ENCODE measurements at regions not wholly inside any gene's neighbourhood (a gene's known extent, or its start where the extent isn't known, plus 50 kb on each side); places are given as distances from the start of the nearest gene placed in this dataset.

DNA sequence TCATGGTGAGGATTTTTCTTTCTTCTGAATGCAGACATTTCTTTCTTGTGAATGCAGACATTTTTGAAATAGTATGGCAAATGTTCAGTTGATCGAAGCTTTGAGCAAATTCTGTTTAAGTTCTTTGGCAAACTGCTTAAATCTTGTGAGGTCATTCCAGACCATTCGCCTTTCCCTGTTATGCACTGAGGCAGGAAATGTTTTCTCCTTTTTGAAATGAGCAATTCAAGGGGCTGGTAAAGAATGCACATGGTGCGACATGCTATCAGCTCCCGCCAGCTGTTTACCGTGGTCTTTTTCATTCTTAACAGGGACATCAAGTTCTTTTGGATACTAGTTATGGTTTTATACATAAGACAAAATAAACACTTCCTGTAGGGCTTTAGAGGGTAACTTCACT, 112.0 kb upstream of the CCN2 start:
- TF ChIP-seq EZH2phosphoT487 (IDR thresholded peaks at IDR 0.05; ENCODE audit: low read length) = no peak
- TF ChIP-seq, protein P1, sequence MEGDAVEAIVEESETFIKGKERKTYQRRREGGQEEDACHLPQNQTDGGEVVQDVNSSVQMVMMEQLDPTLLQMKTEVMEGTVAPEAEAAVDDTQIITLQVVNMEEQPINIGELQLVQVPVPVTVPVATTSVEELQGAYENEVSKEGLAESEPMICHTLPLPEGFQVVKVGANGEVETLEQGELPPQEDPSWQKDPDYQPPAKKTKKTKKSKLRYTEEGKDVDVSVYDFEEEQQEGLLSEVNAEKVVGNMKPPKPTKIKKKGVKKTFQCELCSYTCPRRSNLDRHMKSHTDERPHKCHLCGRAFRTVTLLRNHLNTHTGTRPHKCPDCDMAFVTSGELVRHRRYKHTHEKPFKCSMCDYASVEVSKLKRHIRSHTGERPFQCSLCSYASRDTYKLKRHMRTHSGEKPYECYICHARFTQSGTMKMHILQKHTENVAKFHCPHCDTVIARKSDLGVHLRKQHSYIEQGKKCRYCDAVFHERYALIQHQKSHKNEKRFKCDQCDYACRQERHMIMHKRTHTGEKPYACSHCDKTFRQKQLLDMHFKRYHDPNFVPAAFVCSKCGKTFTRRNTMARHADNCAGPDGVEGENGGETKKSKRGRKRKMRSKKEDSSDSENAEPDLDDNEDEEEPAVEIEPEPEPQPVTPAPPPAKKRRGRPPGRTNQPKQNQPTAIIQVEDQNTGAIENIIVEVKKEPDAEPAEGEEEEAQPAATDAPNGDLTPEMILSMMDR (IDR thresholded peaks at IDR 0.05; ENCODE audit: low read length) = no peak
- no peak for TF ChIP-seq EZH2 (optimal IDR thresholded peaks at IDR 0.05; ENCODE audit: low read depth, low read length)

All from MM.1S (cell line).